LHCN-M2 (cell line): ENCODE measurements at regions not wholly inside any gene's neighbourhood (a gene's known extent, or its start where the extent isn't known, plus 50 kb on each side); places are given as distances from the start of the nearest gene placed in this dataset.
"Not testable (repeated sequence)": the region's sequence is repeated elsewhere in the genome, so short reads cannot be mapped to it uniquely, and the experiment has no call there.

Experiments
- DNase-seq: peaks from one replicate; pipeline ENCODE4 v3.0.0-alpha.2; 2012; ENCODE audit warnings: low read depth

- peak; percentile 84 for DNase-seq
Observed at GRCh38 chr1:192476802-192477298, 98.7 kb upstream of the RGS1 start.

GRCh38 chr1:192477630-192478029 lies 97.9 kb upstream of the RGS1 start:
- DNase-seq: peak; percentile 77

GRCh38 chr1:192485692-192486436 lies 89.7 kb upstream of the RGS1 start:
- peak; percentile 97 for DNase-seq

GRCh38 chr1:192488058-192488457 lies 87.5 kb upstream of the RGS1 start:
- no peak for DNase-seq

GRCh38 chr1:192489047-192489446 lies 86.5 kb upstream of the RGS1 start:
- DNase-seq: no peak

- peak; percentile 98 for DNase-seq
Observed at GRCh38 chr1:192489748-192490147, 85.8 kb upstream of the RGS1 start.

- peak; percentile 77 for DNase-seq
Observed at GRCh38 chr1:192491804-192492554, 83.6 kb upstream of the RGS1 start.

- DNase-seq: no peak
Observed at GRCh38 chr1:192493584-192493983, 82.0 kb upstream of the RGS1 start.

- DNase-seq: no peak
Observed at GRCh38 chr1:192496369-192497056, 79.1 kb upstream of the RGS1 start.

- DNase-seq: no peak
Observed at GRCh38 chr1:192497214-192497794, 78.3 kb upstream of the RGS1 start.

GRCh38 chr1:192498092-192498491 lies 77.5 kb upstream of the RGS1 start:
- DNase-seq: not testable (repeated sequence)

- DNase-seq: not testable (repeated sequence)
Observed at GRCh38 chr1:192499061-192499581, 76.5 kb upstream of the RGS1 start.

GRCh38 chr1:192500541-192500940 lies 75.0 kb upstream of the RGS1 start:
- DNase-seq: not testable (repeated sequence)

- DNase-seq: peak; percentile 76
Observed at GRCh38 chr1:192506741-192507155, 68.8 kb upstream of the RGS1 start.

- DNase-seq: peak; percentile 44
Observed at GRCh38 chr1:192512426-192513162, 63.0 kb upstream of the RGS1 start.

- DNase-seq: no peak
Observed at GRCh38 chr1:192513196-192513595, 62.4 kb upstream of the RGS1 start.

GRCh38 chr1:192513697-192514096 lies 61.9 kb upstream of the RGS1 start:
- DNase-seq: no peak

GRCh38 chr1:192516776-192517297 lies 58.7 kb upstream of the RGS1 start:
- DNase-seq: peak; percentile 100

- not testable (repeated sequence) for DNase-seq
Observed at GRCh38 chr1:192517716-192518355, 57.7 kb upstream of the RGS1 start.

- no peak for DNase-seq
Observed at GRCh38 chr1:192518700-192519099, 56.9 kb upstream of the RGS1 start.
